Retinal pigment epithelial cell (primary cell): ENCODE measurements at regions not wholly inside any gene's neighbourhood (a gene's known extent, or its start where the extent isn't known, plus 50 kb on each side); places are given as distances from the start of the nearest gene placed in this dataset.
A peak's percentile ranks its signal among the peaks of the same experiment; 100 is the strongest.

Experiments
- DNase-seq: peaks from one replicate; pipeline ENCODE4 v3.0.0-alpha.2; 2010; ENCODE audit warnings: low read depth
- H3K4me3 ChIP-seq: 2 replicates; pipeline ENCODE4 v1.5.1; 2011; ENCODE audit warnings: mild to moderate bottlenecking, low read length, control low read depth, moderate library complexity
- CTCF ChIP-seq: conservative IDR thresholded peaks from 2 replicates; pipeline ENCODE4 v1.5.1; 2011; ENCODE audit warnings: low read depth, low read length, control low read depth, inconsistent platforms

GRCh38 chr10:65566906-65567305, 1358.9 kb upstream of the LRRTM3 start:
- no peak overlapping the region for H3K4me3 ChIP-seq
- TF ChIP-seq CTCF, result no peak
- no peak for DNase-seq

- peak overlapping the region; percentile 75 for H3K4me3 ChIP-seq
- TF ChIP-seq CTCF, result peak; percentile 13
- DNase-seq, result peak; percentile 18
Observed at GRCh38 chr10:65570143-65571010, 1355.5 kb upstream of the LRRTM3 start.

GRCh38 chr10:65571011-65571570, 1354.7 kb upstream of the LRRTM3 start:
- no peak for TF ChIP-seq CTCF
- DNase-seq, result no peak
- H3K4me3 ChIP-seq, result peak overlapping the region; percentile 75

GRCh38 chr10:65581426-65582026, 1344.3 kb upstream of the LRRTM3 start:
- TF ChIP-seq CTCF, result no peak
- DNase-seq, result no peak
- no peak overlapping the region for H3K4me3 ChIP-seq

GRCh38 chr10:65602182-65602865, 1323.5 kb upstream of the LRRTM3 start:
- no peak for TF ChIP-seq CTCF
- no peak for DNase-seq
- H3K4me3 ChIP-seq, result no peak overlapping the region

GRCh38 chr10:65611592-65611991, 1314.2 kb upstream of the LRRTM3 start:
- no peak for TF ChIP-seq CTCF
- no peak overlapping the region for H3K4me3 ChIP-seq
- peak; percentile 32 for DNase-seq
